ENCODE measurements at regions not wholly inside any gene's neighbourhood (a gene's known extent, or its start where the extent isn't known, plus 50 kb on each side); places are given as distances from the start of the nearest gene placed in this dataset.
A peak's percentile ranks its signal among the peaks of the same experiment; 100 is the strongest.
"Not testable (repeated sequence)": the region's sequence is repeated elsewhere in the genome, so short reads cannot be mapped to it uniquely, and the experiment has no call there.

DNA sequence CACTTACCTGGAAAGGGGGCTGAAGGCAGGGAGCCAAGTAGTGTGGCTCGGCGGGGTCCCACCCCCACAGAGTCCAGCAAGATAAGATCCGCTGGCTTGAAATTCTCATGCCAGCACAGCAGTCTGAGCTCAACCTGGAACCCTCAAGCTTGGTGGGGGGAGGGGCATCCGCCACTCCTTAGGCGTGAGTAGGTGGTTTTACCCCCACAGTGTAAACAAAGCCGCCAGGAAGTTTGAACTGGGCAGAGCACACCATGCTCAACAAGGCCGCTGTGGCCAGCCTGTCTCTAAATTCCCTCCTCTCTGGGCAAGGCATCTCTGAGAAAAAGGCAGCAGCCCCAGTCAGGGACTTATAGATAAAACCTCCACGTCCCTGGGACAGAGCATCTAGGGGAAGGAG is 156.3 kb downstream of the KBTBD8 start:
- no peak for DNase-seq (ENCODE audit: low read depth, low spot score)

GRCh38 chr3:67167481-67167880 is 169.4 kb downstream of the KBTBD8 start:
- DNase-seq (ENCODE audit: low read depth, low spot score): no peak

GRCh38 chr3:67171841-67172240 is 173.7 kb downstream of the KBTBD8 start:
- no peak for DNase-seq (ENCODE audit: low read depth, low spot score)

DNA sequence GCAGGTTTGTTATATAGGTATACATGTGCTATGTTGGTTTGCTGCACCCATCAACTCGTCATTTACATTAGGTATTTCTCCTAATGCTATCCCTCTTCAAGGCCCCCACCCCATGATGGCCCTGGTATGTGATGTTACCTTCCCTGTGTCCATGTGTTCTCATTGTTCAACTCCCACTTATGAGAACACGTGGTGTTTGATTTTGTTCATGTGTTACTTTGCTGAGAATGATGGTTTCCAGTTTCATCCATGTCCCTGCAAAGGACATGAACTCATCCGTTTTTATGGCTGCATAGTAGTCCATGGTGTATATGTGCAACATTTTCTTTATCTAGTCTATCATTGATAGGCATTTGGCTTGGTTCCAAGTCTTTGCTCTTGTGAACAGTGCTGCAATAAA is 175.0 kb downstream of the KBTBD8 start:
- not testable (repeated sequence) for DNase-seq (ENCODE audit: low read depth, low spot score)

GRCh38 chr3:67176396-67176795 is 178.3 kb downstream of the KBTBD8 start:
- DNase-seq (ENCODE audit: low read depth, low spot score): peak; percentile 5

DNA sequence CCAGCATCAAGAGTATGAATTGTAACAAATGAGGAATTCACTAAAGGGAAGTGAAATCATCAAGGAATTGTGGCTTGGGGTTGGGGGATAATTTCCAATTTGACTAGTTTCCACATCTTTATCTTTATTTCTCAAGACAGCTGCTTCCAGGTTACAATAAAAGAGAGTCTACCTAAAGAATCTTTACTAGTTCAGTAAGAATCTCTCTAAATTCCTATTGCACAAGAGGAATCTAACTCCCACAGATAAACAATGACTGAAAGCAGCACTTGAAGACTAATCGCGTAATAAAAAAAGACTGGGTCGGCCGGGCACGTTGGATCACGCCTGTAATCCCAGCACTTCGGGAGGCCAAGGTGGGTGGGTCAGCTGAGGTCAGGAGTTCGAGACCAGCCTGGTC is 194.4 kb downstream of the KBTBD8 start:
- DNase-seq (ENCODE audit: low read depth, low spot score): no peak

DNA sequence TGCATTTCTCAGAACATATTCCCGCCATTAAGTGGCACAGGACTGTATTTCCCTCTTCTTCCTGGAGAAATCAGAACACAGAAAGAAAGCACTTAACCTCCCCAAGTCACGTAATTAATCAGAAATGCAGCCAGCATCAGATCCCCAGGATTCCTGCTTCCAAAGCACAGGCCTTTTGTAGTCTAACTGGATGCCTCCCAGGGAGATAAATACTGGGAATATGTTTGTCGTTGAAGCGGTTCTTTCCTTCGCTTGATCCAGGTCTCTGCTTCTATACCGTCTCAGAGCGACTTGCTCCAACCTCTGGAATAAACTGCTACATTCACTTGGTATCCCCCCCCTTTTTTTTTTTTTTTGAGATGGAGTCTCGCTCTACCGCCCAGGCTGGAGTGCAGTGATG is 198.6 kb downstream of the KBTBD8 start:
- DNase-seq (ENCODE audit: low read depth, low spot score): no peak

DNA sequence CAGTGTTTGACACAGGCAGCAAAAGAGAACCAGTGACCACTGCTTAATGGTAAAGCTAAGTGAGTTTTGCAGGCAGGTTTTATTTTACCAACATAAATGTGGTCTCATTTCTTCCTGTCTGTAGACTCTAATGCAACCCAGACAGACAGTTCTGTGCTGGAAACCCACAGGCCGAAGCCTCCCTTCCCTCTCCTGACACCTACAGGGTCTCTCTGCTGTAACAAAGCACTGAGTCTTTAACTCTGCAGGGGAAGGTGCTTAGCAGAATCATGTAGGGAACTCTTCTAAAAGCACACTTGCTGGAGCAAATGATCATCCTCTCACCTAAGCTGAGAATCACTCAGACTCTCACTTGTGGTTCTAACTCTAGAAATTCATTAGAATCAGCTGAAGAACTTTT is 200.3 kb downstream of the KBTBD8 start:
- DNase-seq (ENCODE audit: low read depth, low spot score): no peak

DNA sequence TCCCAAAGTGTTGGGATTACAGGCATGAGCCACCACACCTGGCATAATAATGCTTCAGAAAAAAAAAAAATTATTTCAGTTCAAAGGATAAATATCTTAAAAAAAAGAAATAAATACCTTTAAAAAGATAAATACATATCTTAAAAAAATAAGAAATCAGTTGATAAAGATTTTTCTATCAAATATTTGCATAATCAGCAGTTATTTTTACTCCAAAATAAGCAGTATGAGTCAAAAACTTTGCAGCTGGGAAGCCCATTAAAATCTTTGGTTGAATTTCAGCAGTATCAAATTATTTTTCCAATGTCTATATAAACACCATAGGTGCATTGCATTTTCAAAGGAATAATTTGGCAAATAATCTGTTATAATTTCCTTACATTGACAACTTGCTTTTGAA is 202.5 kb downstream of the KBTBD8 start:
- no peak for DNase-seq (ENCODE audit: low read depth, low spot score)

DNA sequence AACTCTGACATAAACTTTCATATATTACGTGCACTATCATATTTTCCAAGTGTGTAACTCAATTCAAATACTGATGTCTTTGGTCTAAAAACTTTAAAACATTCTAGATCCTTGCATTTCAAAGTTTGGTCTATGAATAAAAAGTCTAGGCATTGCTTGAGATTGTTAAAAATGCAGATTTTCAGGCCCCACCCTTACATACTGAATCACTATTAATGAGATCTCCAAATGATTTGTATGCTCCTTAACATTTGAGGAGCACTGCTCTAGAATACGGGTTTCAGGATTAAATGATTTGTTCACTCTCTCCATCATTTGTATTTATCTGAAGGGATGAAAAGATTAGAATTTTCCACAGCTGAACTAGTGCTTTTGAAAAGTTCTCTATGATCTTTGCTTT is 202.9 kb downstream of the KBTBD8 start:
- DNase-seq (ENCODE audit: low read depth, low spot score): no peak

DNA sequence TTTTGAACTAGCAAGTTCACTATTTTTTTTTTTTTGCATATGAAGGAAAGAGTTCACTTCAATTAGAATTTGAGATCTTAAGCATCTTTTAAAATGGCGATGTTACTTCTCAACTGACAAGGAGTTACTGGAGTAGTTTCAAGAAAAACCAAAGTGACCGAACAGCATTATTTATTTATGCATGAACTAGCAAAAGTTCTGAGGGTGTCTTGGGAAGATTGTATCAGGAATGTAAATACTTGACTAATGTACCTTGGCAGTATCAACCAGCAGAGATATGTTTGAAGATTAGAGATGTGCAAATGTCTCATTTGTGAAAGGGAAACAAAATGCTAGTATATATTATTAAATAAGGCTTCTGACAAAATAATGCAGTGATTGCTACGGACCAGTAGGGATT is 203.9 kb downstream of the KBTBD8 start:
- peak; percentile 1 for DNase-seq (ENCODE audit: low read depth, low spot score)

DNA sequence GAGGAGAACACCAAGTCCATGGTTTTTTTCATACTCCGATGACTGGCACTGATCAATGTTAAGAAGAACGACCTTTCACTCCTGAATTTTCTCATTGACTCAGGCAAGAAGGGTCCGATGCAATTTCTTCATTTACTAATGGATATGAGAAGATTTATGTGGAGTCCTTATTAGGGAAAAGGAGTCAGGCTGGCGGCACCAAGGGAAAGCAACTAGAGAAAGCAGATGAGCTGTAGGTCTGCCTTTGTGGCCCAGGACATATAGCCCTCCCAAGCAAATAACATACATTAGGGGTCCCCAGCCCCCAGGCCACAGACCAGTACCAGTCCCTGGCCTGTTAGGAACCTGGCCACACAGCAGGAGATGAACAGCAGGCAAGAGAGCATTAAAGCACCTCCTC is 206.8 kb downstream of the KBTBD8 start:
- DNase-seq (ENCODE audit: low read depth, low spot score): no peak

DNA sequence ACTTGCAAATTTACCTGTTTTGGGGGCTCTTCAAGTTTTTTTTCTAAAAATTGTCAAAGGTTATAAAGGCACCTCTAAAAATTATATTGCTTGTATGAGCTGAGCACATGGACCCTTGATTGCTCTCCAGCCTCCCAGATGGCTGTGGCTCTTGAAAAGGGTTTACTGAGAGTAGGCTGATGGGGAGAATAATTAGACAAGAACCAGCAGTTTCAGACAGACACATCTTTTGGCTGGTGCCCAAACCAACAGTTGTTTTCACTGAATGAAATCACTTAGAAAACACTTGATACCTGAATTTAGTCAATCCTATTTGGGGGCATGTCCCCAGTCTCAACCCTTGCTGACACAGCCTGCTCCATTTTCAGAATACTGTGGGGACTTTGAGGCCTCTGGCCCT is 217.6 kb downstream of the KBTBD8 start:
- DNase-seq (ENCODE audit: low read depth, low spot score): no peak

- DNase-seq (ENCODE audit: low read depth, low spot score): no peak
Observed at GRCh38 chr3:67227030-67227429, 228.9 kb downstream of the KBTBD8 start.

DNA sequence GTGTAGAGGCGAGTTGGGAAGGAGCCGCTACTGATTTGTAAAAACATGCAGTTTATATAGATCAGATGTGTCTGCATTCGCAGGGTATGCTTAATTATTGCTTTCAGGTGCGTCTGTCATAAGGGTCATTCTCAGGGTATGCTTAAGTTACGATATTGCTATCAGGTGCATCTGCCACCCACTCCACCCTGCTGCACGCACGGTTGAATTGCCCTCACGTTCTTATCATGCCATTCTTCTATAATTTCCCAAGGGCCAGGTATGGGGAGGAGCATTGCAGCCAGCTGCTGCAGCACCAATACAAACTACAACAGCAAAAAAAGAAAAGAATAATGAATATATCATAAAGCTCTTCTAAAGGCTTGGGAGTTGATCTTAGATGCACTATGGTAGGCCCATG is 230.0 kb downstream of the KBTBD8 start:
- no peak for DNase-seq (ENCODE audit: low read depth, low spot score)

GRCh38 chr3:67232642-67233041 is 234.5 kb downstream of the KBTBD8 start:
- no peak for DNase-seq (ENCODE audit: low read depth, low spot score)

- DNase-seq (ENCODE audit: low read depth, low spot score): no peak
Observed at GRCh38 chr3:67239353-67239752, 241.2 kb downstream of the KBTBD8 start.

DNA sequence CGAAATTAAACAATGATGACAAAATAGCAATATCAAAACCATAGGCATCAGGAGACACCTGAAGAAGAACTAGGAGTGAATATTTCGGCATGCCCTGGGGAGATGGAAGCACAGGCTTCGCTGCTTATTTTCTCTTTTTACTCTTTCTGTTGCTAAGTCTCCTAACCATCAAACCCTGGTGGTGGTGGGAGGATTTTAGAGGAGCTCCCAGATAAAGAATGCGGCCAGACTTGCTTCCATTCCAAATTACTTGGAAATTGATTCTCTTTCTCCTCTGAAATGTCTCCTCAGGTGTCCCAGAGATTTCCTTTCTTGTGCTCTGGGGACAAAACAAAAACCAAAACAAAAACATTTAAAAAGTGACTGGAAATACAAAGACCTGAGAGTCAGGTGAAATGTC is 243.0 kb downstream of the KBTBD8 start:
- DNase-seq (ENCODE audit: low read depth, low spot score): no peak

- DNase-seq (ENCODE audit: low read depth, low spot score): no peak
Observed at GRCh38 chr3:67244130-67244529, 246.0 kb downstream of the KBTBD8 start.

- no peak for DNase-seq (ENCODE audit: low read depth, low spot score)
Observed at GRCh38 chr3:67245545-67245944, 247.4 kb downstream of the KBTBD8 start.

DNA sequence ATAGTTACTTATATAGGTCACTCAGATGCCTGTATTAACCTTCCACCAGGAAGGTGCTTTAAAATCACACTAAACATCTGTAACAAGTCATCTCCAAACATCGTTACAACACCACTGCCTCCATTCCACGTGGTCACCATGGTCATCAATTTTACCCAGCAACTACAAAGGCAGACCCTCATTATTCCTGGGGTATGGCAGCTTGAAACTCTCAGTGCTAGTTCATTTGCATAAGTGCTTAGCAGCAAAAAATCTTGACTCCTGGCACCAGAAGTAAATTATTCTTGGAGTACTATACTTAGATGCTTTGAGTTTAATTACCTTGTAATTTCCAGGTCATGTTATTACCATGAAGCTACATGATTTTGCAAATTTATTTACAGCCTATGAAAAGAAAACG is 250.6 kb downstream of the KBTBD8 start:
- no peak for DNase-seq (ENCODE audit: low read depth, low spot score)

DNA sequence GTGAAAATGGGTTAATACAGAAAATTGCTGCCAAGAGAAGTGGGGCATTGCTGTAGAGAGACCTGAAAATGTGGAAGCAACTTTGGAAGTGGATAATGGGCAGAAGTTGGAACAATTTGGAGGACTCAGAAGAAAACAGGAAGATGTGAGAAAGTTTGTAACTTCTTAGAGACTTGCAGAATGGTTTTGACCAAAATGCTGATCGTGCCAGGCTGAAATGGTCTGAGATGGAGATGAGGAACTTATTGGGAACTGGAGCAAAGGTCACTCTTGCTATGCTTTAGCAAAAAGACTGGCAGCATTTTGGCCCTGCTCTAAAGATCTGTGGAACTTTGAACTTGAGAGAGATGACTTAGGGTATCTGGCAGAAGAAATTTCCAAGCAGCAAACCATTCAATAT is 254.8 kb downstream of the KBTBD8 start:
- not testable (repeated sequence) for DNase-seq (ENCODE audit: low read depth, low spot score)

- no peak for DNase-seq (ENCODE audit: low read depth, low spot score)
Observed at GRCh38 chr3:67278015-67278618, 280.0 kb downstream of the KBTBD8 start.

- no peak for DNase-seq (ENCODE audit: low read depth, low spot score)
Observed at GRCh38 chr3:67286586-67286985, 288.5 kb downstream of the KBTBD8 start.

All from astrocyte of the hippocampus (primary cell).